Hematopoietic multipotent progenitor cell treated with erythropoietin and hydrocortisone succinate and interleukin-3 and kit ligand, for 17 days (in vitro differentiated cells): ENCODE measurements at regions not wholly inside any gene's neighbourhood (a gene's known extent, or its start where the extent isn't known, plus 50 kb on each side); places are given as distances from the start of the nearest gene placed in this dataset.

Experiments
- DNase-seq: peaks from one replicate; pipeline ENCODE4 v3.0.0-alpha.2; 2015; ENCODE audit warnings: low spot score

GRCh38 chr4:183852910-183853547 lies 52.1 kb upstream of the STOX2 start:
- DNase-seq = no peak

DNA sequence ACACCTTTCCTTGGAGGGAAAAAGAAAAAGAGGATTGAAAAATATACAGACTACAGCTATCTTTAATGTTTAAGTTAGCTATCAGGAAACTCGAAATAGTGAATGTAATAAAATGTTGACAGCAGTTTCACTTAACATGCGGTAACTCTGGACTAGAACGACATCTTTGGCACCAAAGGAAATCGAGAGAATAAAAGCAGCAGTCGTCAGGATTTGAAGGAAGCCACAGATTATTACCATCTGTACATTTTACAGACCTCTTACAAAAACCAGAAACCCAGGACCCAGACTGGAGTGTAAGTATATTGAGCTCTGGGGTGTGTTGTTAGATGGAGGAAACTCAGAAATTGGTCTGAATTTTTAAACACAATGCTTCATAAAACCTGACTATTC lies 51.6 kb upstream of the STOX2 start:
- no peak for DNase-seq
